Endothelial cell (in vitro differentiated cells): ENCODE measurements at regions not wholly inside any gene's neighbourhood (a gene's known extent, or its start where the extent isn't known, plus 50 kb on each side); places are given as distances from the start of the nearest gene placed in this dataset.

ENCODE experiments used
- DNase-seq: peaks from one replicate; pipeline ENCODE4 v3.0.0; 2021; ENCODE audit warnings: low spot score
- H3K27ac Mint-ChIP-seq: one replicate; pipeline ENCODE4 v1.8.0; 2021; ENCODE audit warnings: mixed read lengths, inconsistent platforms; ENCODE audit not compliant: unreplicated experiment
- H3K27me3 Mint-ChIP-seq: one replicate; pipeline ENCODE4 v1.8.0; 2021; ENCODE audit warnings: mild to moderate bottlenecking, moderate library complexity, mixed read lengths, inconsistent platforms; ENCODE audit not compliant: unreplicated experiment
- H3K36me3 Mint-ChIP-seq: one replicate; pipeline ENCODE4 v1.8.0; 2021; ENCODE audit warnings: mild to moderate bottlenecking, low read depth, mixed read lengths, inconsistent platforms; ENCODE audit not compliant: unreplicated experiment
- H3K4me1 Mint-ChIP-seq: one replicate; pipeline ENCODE4 v1.8.0; 2021; ENCODE audit warnings: mild to moderate bottlenecking, mixed read lengths, inconsistent platforms; ENCODE audit not compliant: unreplicated experiment
- H3K4me3 Mint-ChIP-seq: one replicate; pipeline ENCODE4 v1.8.0; 2021; ENCODE audit warnings: mild to moderate bottlenecking, mixed read lengths, inconsistent platforms; ENCODE audit not compliant: unreplicated experiment
- H3K9me3 Mint-ChIP-seq: one replicate; pipeline ENCODE4 v1.8.0; 2021; ENCODE audit warnings: mixed read lengths, inconsistent platforms; ENCODE audit not compliant: unreplicated experiment
- CTCF ChIP-seq: fragments of 200-600 bp; sonication (generic); IDR thresholded peaks from one replicate; pipeline ENCODE4 v1.5.0; 2021; ENCODE audit warnings: antibody characterized with exemption; ENCODE audit not compliant: unreplicated experiment

GRCh38 chr21:40929833-40930232 is 82.9 kb upstream of the DSCAM start:
- TF ChIP-seq CTCF = no peak
- H3K27me3 Mint-ChIP-seq = peaks cover 6% of the 10 kb centered on the region
- H3K4me1 Mint-ChIP-seq = no peaks in the 10 kb centered on the region
- peaks cover 13% of the 10 kb centered on the region for H3K36me3 Mint-ChIP-seq
- peaks cover 16% of the 10 kb centered on the region for H3K9me3 Mint-ChIP-seq
- H3K27ac Mint-ChIP-seq = no peak overlapping the region
- no peak overlapping the region for H3K4me3 Mint-ChIP-seq
- DNase-seq = no peak

GRCh38 chr21:40931197-40931596 is 84.2 kb upstream of the DSCAM start:
- peaks cover 16% of the 10 kb centered on the region for H3K9me3 Mint-ChIP-seq
- H3K36me3 Mint-ChIP-seq = peaks cover 13% of the 10 kb centered on the region
- no peak overlapping the region for H3K27ac Mint-ChIP-seq
- no peaks in the 10 kb centered on the region for H3K4me1 Mint-ChIP-seq
- no peak overlapping the region for H3K4me3 Mint-ChIP-seq
- DNase-seq = no peak
- no peak for TF ChIP-seq CTCF
- H3K27me3 Mint-ChIP-seq = peaks cover 6% of the 10 kb centered on the region

GRCh38 chr21:40936178-40936577 is 89.2 kb upstream of the DSCAM start:
- H3K4me3 Mint-ChIP-seq = no peak overlapping the region
- H3K4me1 Mint-ChIP-seq = no peaks in the 10 kb centered on the region
- DNase-seq = no peak
- no peak overlapping the region for H3K27ac Mint-ChIP-seq
- no peaks in the 10 kb centered on the region for H3K9me3 Mint-ChIP-seq
- TF ChIP-seq CTCF = no peak
- no peaks in the 10 kb centered on the region for H3K36me3 Mint-ChIP-seq
- H3K27me3 Mint-ChIP-seq = peaks cover 7% of the 10 kb centered on the region

GRCh38 chr21:40936771-40937261 is 89.9 kb upstream of the DSCAM start:
- no peak overlapping the region for H3K4me3 Mint-ChIP-seq
- peaks cover 7% of the 10 kb centered on the region for H3K27me3 Mint-ChIP-seq
- H3K4me1 Mint-ChIP-seq = no peaks in the 10 kb centered on the region
- no peak overlapping the region for H3K27ac Mint-ChIP-seq
- no peak for DNase-seq
- TF ChIP-seq CTCF = no peak
- no peaks in the 10 kb centered on the region for H3K36me3 Mint-ChIP-seq
- H3K9me3 Mint-ChIP-seq = no peaks in the 10 kb centered on the region

- Mint-ChIP-seq H3K27me3 (peaks cover 7% of the 10 kb centered on the region), H3K36me3 (no peaks in the 10 kb centered on the region), H3K9me3 (no peaks in the 10 kb centered on the region), H3K4me1 (no peaks in the 10 kb centered on the region), H3K27ac (no peak overlapping the region), H3K4me3 (no peak overlapping the region)
- TF ChIP-seq CTCF = no peak
- DNase-seq = no peak
These were observed 91.1 kb upstream of the DSCAM start for GRCh38 chr21:40938078-40938477.
